Heart left ventricle (tissue), 16 donors: ENCODE measurements at regions not wholly inside any gene's neighbourhood (a gene's known extent, or its start where the extent isn't known, plus 50 kb on each side); places are given as distances from the start of the nearest gene placed in this dataset.

Experiments used
- ATAC-seq, 4 donors: fragments of 200-7000 bp; cut with Tn5 transposase; one replicate each; pipeline ENCODE4 v1.9.1; 2020 to 2022; ENCODE audit warnings: moderate library complexity in 4 of 4, mild to moderate bottlenecking in 3 of 4, moderate number of reproducible peaks in 1 of 4
- DNase-seq, 5 donors: peaks; one replicate each; pipeline ENCODE4 v3.0.0-alpha.2; 2020
- H3K27ac ChIP-seq, 12 donors: fragments of 200-600 bp; sonication (generic) in 4 of 12; one replicate each; pipeline versions ENCODE4 v1.5.0 to v1.8.0; 2016 to 2022; ENCODE audit warnings: mild to moderate bottlenecking in 2 of 12
- H3K27me3 ChIP-seq, 9 donors: fragments of 200-600 bp; sonication (generic) in 2 of 9; one replicate each; pipeline versions ENCODE4 v1.5.1 to v1.8.0; 2016 to 2022; ENCODE audit warnings: mild to moderate bottlenecking in 3 of 9
- H3K36me3 ChIP-seq, 9 donors: fragments of 200-600 bp; sonication (generic) in 2 of 9; one replicate each; pipeline versions ENCODE4 v1.5.0 to v1.8.0; 2018 to 2022; ENCODE audit warnings: mild to moderate bottlenecking in 2 of 9
- H3K4me1 ChIP-seq, 12 donors: fragments of 200-600 bp; sonication (generic) in 4 of 12; one replicate each; pipeline versions ENCODE4 v1.5.0 to v1.8.0; 2016 to 2022; ENCODE audit warnings: mild to moderate bottlenecking in 3 of 12
- H3K4me3 ChIP-seq, 12 donors: fragments of 200-600 bp; sonication (generic) in 4 of 12; one replicate each; pipeline versions ENCODE4 v1.5.0 to v1.8.0; 2017 to 2022; ENCODE audit warnings: mild to moderate bottlenecking in 9 of 12, moderate library complexity in 4 of 12
- H3K9me3 ChIP-seq, 12 donors: fragments of 200-600 bp; sonication (generic) in 4 of 12; one replicate each; pipeline versions ENCODE4 v1.5.0 to v1.8.0; 2016 to 2022; ENCODE audit warnings: mild to moderate bottlenecking in 1 of 12
- POLR2A ChIP-seq, 2 donors: fragments of 450-650 bp; IDR thresholded peaks; one replicate each; pipeline ENCODE4 v1.6.1; 2017; ENCODE audit warnings: antibody characterized with exemption in 2 of 2, mild to moderate bottlenecking in 2 of 2, moderate library complexity in 2 of 2
- WGBS, 4 donors: extraction: QIAGEN DNeasy Blood & Tissue Kit in 2 of 4; methylation state at CpG; one replicate each; pipeline versions ENCODE4 v1.1.5 to v1.1.7; 2013 to 2018; 5-methylcytosine and 5-hydroxymethylcytosine counted together
- intact Hi-C, 10 donors: fragments of 100-400 bp; cut with DNase I; formaldehyde crosslinking; loops; one replicate each; pipeline versions ENCODE4 v1.11.1 to v1.14.2; 2022
- TF ChIP-seq, protein P1 (sequence below), 12 donors: fragments of 200-600 bp; sonication (generic) in 4 of 12; IDR thresholded peaks; one replicate each; pipeline versions ENCODE4 v1.5.0 to v1.8.0; 2018 to 2022; ENCODE audit warnings: antibody characterized with exemption in 12 of 12, mild to moderate bottlenecking in 5 of 12
- donor health status: ischemic (EF 13 %, LVEDD 7.1; RV severe dilation, severe dysfunction).
- donor health status: healthy with polysubstance abuse.
- donor health status: DM: no; HTN: yes; CAD: no.
- donor health status: DM: no; HTN: no; CAD: no.
- donor health status: ischemic (EF 25% LVEDD 6.9; RV normal size, moderate dysfunction).
- donor health status: ischemic (EF 25% LVEDD 5.7; RV mildly dilated, moderate dysfunction).
- donor health status: healthy.
- donor health status: DM: yes; HTN: yes; CAD: no.
- donor health status: ischemic (EF 35%, LVEDD 5.7; RV mildly dilated, moderate dysfunction).
- donor health status: nonischemic (EF 11% LVEDD 7.7; RV severe dilation, severe dysfunction).
- donor health status: DM: yes; HTN: yes; CAD: no.
- donor health status: PGD.
- donor health status: ischemic (EF 29% LVEDD 5.4; RV normal size, mild dysfunction).
- donor health status: nonischemic (EF 23%, LVEDD 6.1; RV moderate dilation, normal function).

DNA sequence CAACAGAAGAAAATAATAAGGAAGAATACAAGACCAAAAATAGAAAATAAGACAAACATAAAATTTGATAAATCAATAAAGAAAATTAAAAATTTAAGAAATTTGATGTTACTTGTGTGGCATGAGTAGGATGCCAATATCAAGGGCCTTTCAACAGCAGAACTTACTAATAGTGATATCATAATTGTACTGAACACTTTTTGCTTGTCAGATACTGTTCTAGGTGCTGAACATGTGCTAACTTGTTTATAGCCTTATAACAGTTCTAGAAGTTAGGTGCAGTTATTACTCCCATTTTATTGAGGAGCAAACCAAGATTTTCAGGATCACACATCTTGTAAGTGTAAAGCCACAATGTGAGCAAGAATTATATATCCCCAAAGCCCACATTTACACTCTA, 546.0 kb upstream of the EPHA5 start:
- intact Hi-C loops, result no loop called here
- Histone ChIP-seq H3K36me3 (no peaks in the 10 kb centered on the region), H3K4me1 (no peaks in the 10 kb centered on the region), H3K9me3 (peaks cover 0 to 8% (median 0%) of the 10 kb centered on the region in 12 donors), H3K4me3 (no peak overlapping the region), H3K27me3 (no peaks in the 10 kb centered on the region), H3K27ac (no peak overlapping the region)
- no peak for TF ChIP-seq POLR2A (IDR thresholded peaks at IDR 0.05)
- TF ChIP-seq, protein P1, sequence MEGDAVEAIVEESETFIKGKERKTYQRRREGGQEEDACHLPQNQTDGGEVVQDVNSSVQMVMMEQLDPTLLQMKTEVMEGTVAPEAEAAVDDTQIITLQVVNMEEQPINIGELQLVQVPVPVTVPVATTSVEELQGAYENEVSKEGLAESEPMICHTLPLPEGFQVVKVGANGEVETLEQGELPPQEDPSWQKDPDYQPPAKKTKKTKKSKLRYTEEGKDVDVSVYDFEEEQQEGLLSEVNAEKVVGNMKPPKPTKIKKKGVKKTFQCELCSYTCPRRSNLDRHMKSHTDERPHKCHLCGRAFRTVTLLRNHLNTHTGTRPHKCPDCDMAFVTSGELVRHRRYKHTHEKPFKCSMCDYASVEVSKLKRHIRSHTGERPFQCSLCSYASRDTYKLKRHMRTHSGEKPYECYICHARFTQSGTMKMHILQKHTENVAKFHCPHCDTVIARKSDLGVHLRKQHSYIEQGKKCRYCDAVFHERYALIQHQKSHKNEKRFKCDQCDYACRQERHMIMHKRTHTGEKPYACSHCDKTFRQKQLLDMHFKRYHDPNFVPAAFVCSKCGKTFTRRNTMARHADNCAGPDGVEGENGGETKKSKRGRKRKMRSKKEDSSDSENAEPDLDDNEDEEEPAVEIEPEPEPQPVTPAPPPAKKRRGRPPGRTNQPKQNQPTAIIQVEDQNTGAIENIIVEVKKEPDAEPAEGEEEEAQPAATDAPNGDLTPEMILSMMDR (IDR thresholded peaks at IDR 0.05), result no peak
- ATAC-seq (no peak), DNase-seq (no peak)

DNA sequence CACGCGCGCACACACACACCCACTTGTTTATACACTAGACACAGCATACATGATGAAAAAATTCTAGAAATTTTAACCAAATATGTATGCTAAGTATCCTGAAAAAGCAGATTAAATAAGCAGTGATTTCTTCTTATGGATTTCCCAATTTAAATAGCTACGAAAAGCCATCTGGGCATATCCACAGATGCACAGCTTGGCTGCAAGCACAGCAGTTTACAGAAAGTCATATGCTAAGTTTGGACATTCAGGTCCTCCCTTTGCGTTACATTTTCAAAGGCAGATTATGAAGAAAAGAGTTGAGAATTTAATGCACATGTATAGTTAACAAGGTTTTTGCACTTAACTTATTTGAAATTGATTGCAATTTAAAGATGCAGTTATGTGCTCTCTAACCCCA, 542.2 kb upstream of the EPHA5 start:
- Histone ChIP-seq H3K9me3 (peaks cover 0 to 29% (median 9%) of the 10 kb centered on the region in 12 donors), H3K4me3 (no peak overlapping the region), H3K27ac (no peak overlapping the region), H3K4me1 (no peaks in the 10 kb centered on the region), H3K27me3 (no peaks in the 10 kb centered on the region), H3K36me3 (no peaks in the 10 kb centered on the region)
- ATAC-seq, result no peak
- TF ChIP-seq POLR2A (IDR thresholded peaks at IDR 0.05), result no peak
- TF ChIP-seq, protein P1 (IDR thresholded peaks at IDR 0.05), result no peak
- intact Hi-C loops, result no loop called here
- WGBS, 4 donors, result 91 to 92% (median 92%) methylated on average over 5 of the region's 5 CpGs
- DNase-seq, result no peak

DNA sequence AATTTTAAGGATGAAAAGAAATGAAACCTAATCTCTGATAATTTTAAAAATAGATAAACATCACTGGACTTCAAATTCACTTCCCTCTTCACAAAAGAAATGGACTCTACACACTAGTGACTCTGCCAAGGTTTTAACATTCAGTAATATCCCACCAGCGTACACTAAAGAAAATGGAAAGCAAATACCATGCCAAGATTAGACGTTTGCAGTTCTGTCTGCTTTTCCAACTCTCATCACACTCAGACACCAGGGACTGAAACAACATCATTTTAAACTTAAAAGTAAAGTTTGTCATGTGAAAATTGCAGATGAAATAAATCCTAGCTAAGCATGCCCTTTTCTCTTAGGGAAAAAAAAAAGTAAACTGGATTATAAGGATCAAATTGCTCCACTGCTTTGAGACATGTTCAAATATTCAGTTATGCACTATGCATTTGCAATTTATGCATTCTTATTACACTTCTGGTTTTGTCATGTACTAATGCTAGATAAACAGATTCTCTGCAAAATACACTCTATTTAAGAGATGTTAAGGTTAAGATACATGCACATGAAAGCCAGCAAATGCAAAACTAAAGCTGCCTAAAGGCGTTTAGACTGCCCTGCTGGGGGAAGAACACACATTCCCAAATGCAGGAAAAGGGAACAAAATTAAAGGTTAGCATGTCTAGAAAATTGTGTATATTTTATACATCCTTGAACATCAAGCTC, 534.4 kb upstream of the EPHA5 start:
- TF ChIP-seq, protein P1 (IDR thresholded peaks at IDR 0.05), result no peak
- no peak for TF ChIP-seq POLR2A (IDR thresholded peaks at IDR 0.05)
- intact Hi-C loops, result no loop called here

DNA sequence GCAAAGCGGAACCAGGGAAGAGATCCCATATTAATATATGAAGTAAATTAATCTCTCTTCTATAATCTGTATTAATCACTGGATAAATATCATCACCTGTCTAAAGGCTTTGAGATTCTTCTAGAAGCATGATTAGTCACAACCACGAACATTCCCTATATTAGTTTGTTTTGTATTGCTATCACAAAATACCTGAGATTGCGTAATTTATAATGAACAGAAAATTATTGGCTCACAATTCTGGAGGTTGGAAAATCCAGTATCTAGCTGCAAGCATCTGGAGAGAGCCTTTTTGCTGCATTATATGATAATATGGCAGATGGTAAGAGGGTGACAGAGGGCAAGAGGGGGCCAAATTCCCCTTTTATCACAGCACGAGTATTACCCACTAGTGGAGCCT, 532.6 kb upstream of the EPHA5 start:
- Histone ChIP-seq H3K27ac (no peak overlapping the region), H3K4me3 (no peak overlapping the region), H3K27me3 (no peaks in the 10 kb centered on the region), H3K36me3 (no peaks in the 10 kb centered on the region), H3K4me1 (no peaks in the 10 kb centered on the region), H3K9me3 (peaks cover 0 to 17% (median 0%) of the 10 kb centered on the region in 12 donors)
- WGBS, 4 donors, result 80 to 89% (median 83%) methylated on average over 4 of the region's 4 CpGs
- ATAC-seq (no peak), DNase-seq (no peak)
- TF ChIP-seq, protein P1 (IDR thresholded peaks at IDR 0.05), result no peak
- no peak for TF ChIP-seq POLR2A (IDR thresholded peaks at IDR 0.05)
- intact Hi-C loops, result no loop called here

More for the DNA sequence above, 534.4 kb upstream of the EPHA5 start:
- DNase-seq (no peak), ATAC-seq (no peak)
- no peaks in the 10 kb centered on the region for H3K27me3 ChIP-seq
- H3K4me1 ChIP-seq, result no peaks in the 10 kb centered on the region
- H3K4me3 ChIP-seq, result no peak overlapping the region
- peaks cover 0 to 35% (median 6%) of the 10 kb centered on the region in 12 donors for H3K9me3 ChIP-seq
- WGBS, 4 donors, result 51 to 61% (median 57%) methylated on average over 3 of the region's 3 CpGs
- no peaks in the 10 kb centered on the region for H3K36me3 ChIP-seq
- H3K27ac ChIP-seq, result no peak overlapping the region
